GM12892 (cell line): ENCODE measurements at regions not wholly inside any gene's neighbourhood (a gene's known extent, or its start where the extent isn't known, plus 50 kb on each side); places are given as distances from the start of the nearest gene placed in this dataset.

ENCODE experiments used
- DNase-seq: peaks from one replicate; pipeline ENCODE4 v3.0.0; 2011; ENCODE audit not compliant: insufficient read length
- FAIRE-seq: peaks from 2 replicates; lab custom pipeline; 2011; peaks lifted over from hg19 to GRCh38; lab: Jason Lieb, UNC
- POLR2A ChIP-seq: IDR thresholded peaks from 2 replicates; pipeline ENCODE4 v1.6.1; 2011; ENCODE audit warnings: low read depth, low read length, control low read depth
- POLR2AphosphoS5 ChIP-seq: IDR thresholded peaks from 2 replicates; pipeline ENCODE4 v1.6.1; 2011; ENCODE audit warnings: low read depth, low read length, control low read depth
- TAF1 ChIP-seq: IDR thresholded peaks from 2 replicates; pipeline ENCODE4 v1.6.1; 2011; ENCODE audit warnings: low read depth, mild to moderate bottlenecking, control low read depth, low read length, borderline replicate concordance

DNA sequence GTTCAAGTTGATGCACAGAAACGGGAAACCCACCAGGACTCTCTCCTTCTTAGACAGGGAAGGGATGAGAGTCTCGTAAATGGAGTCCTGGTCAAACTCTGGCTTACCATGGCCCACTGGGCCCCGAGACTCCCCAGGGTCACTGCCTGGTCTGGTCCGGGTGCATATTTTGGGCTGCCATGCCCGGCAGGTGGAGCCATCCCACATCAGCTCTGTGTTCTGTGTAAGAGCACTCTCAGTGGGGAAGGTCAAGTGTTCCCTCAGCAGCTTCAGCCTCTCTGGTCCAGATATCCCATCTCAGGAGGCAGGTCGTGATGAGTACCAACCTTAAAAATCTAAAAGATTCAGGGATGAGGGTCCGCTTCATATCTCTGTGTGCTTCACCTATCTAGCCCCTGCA lies 138.8 kb downstream of the EDN3 start:
- no peak for DNase-seq
- no peak for FAIRE-seq
- TF ChIP-seq TAF1 (no peak), POLR2A (no peak), POLR2AphosphoS5 (no peak)

DNA sequence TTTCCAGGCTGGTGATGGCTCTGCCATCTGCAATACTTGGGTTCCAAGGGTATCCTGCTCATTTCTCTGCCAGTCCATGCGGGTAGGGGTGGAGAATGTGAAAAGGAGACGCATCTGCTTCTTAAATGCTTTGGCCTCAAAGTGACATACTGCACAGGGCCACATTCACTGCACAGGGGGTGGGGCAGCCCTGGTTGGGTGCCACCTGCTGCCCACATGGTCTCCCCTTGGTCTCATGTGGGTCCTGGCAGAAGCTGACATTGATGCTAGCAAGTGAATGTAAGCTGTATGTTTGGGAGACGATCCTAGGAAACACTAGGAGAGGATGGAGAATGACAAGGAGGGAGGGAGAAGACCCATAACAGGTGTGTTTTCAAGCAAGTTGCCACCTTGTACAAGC lies 140.9 kb downstream of the EDN3 start:
- TF ChIP-seq TAF1: no peak
- TF ChIP-seq POLR2AphosphoS5: no peak
- TF ChIP-seq POLR2A: no peak
- DNase-seq (no peak), FAIRE-seq (no peak)

DNA sequence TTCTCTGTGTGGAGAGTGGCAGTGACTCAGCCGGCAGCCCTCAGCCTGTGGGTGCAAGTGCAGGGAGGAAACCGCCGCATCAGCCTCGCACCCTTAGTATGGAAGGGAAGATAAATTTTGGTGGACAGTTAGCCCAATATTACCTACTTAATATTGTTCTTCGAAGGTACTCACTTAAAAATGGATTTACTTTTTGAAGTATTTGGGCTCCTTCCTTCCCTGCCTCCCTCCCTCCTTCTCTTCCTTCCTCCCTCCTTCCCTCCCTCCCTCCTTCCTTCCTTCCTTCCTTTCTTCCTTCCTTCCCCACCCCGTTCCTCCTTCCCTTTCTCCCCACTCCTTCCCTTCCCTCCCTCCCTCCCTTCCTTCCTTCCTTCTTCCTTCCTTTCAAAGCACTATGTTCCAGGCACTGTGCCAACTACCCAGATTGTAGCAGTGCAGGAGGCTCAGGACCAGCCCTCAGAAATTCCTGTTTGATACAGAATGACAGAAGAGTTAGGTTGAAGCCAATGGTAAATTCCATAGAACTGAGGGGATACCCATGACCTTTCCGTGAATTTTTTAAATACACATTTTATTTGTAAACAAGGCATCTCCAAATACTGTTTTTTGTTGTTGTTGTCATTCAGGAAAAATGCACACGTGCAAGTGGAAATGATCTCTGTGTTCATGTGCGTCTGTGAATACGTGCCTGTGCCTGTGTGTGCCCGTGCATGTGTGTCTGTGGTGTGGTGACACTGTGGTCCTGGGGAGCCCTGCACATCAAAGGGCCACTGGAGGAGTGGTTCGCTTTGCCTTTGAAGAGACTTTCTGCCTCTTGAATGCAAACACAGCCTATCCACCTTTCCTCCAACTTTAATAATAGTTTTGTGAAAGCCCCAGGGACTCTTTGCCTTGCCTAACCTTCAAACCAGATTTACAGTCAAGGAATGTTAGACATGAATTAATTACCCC lies 141.7 kb downstream of the EDN3 start:
- FAIRE-seq: no peak
- DNase-seq: no peak
- TF ChIP-seq POLR2A (no peak), TAF1 (no peak), POLR2AphosphoS5 (no peak)

DNA sequence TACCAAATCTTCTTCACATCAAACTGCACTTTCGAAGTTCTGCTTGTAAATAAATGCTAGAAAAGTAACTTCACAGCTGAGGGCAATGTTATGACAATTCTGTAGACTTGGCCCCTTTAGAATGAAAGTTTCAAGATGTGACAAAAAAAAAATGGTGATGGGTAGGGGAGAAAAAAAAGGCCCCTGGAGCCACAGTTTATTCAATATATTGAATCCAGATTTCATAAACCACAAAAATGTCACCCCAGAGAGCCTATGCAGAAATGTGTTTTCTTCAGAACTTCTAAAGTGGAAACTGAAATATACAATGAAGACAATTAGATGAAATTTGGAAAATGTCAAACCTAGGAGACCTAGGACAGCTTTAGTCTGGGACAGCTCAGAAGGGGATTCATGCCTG lies 143.1 kb downstream of the EDN3 start:
- FAIRE-seq: no peak
- DNase-seq: no peak
- TF ChIP-seq TAF1: no peak
- no peak for TF ChIP-seq POLR2AphosphoS5
- no peak for TF ChIP-seq POLR2A

DNA sequence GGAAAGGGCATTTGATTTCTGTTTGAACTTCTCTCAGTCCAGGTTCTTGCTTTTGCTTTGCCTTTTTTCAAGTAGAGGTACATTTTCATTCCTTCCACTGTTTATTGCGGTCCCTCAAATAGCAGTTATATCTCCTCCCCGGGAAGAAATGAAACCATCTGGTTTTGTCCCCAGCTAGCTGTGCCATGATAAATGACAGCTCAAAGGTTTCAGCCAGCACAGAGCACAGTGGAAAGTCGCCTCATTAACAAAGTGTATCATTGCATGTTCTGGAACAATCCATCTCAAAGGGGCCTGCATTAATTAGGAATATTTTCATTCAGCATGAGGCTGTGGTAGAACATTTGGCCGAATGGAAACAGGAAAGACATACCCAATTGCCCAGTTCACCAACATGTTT lies 146.0 kb downstream of the EDN3 start:
- TF ChIP-seq POLR2A (no peak), TAF1 (no peak)
- DNase-seq (no peak), FAIRE-seq (no peak)

DNA sequence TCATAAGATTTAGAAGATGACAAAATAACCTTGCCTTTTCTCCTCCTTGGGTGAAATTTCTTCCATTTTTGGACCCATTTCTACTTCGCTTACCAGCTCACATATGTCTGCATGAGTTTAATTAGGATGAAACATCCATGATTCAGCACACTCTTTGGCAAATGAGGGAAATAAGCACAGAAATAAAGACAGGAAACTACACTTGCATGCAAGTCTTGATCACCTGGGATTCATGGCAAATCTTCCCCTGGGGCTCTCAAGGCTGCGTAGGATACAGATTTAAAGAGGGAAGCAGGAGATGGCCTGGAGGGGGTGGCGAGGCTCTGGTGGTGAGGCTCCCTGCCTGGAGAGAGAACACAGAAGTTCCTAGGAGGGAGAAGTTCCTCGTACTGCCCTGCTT lies 147.8 kb downstream of the EDN3 start:
- FAIRE-seq (no peak), DNase-seq (no peak)
- no peak for TF ChIP-seq POLR2A
- no peak for TF ChIP-seq TAF1
- no peak for TF ChIP-seq POLR2AphosphoS5

DNA sequence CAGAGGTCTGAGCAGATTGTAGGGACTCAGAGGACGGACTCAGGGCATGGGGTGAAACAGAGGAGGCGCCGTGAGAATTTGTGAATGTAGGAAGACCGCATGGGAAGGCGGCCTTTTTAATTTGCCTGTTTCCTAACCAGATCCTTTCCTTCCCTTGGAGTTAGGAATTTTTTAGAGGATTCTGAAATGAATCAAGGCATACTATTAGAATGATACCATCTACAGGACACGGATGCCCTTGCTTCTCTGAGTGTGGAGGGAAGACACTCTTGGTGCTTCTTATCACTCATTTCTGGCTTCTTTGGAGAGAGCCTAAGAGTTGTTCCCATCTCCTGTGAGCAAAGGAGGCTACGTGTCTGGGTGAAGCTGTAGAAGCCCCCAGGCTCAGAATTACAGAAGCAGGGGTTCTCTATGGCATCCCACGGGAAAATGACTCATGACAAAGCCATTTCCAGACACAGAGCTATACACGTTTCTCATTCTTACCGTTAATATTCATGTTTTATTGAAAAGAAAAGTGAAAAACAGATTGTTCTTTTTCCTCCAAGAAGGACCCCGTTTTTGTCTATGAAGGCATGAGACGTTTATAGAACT lies 148.5 kb downstream of the EDN3 start:
- FAIRE-seq (no peak), DNase-seq (no peak)
- TF ChIP-seq POLR2AphosphoS5: no peak
- TF ChIP-seq TAF1: no peak
- no peak for TF ChIP-seq POLR2A

DNA sequence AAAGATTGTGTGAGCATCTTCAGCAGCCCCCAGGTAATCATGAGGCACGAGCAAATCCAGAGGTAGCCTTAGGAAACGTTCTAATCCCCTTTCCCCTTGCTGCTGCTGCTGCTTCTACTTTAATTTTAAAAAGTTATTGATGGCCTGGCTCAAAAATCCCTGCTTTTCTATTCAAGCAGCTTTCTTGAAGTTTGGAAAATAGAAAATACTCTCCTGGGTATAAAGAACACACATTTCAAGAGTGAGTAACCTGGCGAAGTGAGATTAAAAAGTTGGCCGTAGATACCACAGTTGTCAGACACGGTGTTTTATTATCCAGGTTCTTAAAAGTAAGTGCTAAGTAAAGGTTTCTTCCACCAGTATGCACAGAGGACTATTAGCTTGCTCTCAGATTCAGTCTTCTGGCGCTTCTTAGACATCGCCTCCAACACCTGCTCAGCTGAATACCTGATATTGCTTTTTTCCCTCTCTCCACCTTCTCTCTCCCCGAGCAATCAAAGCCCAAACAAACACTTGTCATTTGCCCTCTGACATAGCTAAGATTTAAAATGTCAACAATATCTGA lies 150.7 kb downstream of the EDN3 start:
- FAIRE-seq (no peak), DNase-seq (no peak)
- TF ChIP-seq TAF1 (no peak), POLR2AphosphoS5 (no peak), POLR2A (no peak)

DNA sequence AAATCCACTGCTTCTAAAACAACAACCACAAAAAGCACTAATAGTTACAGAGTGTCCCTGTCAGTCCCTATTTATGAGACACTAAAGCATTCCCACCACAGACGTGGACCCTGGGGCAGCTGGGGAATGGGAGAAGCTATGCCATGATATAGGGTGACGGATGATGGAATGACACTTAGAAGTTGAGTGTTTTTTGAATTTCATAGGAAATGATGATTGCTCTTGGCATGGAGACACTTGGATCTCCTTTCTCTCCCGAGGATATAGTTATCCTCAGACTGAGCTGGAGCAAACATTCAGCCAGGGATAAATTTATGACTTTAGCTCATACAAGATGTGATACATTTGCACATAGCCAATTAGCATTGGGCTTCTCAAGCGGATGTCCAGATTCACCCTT lies 151.2 kb downstream of the EDN3 start:
- FAIRE-seq: no peak
- no peak for TF ChIP-seq POLR2A
- TF ChIP-seq TAF1: no peak
- no peak for TF ChIP-seq POLR2AphosphoS5

DNA sequence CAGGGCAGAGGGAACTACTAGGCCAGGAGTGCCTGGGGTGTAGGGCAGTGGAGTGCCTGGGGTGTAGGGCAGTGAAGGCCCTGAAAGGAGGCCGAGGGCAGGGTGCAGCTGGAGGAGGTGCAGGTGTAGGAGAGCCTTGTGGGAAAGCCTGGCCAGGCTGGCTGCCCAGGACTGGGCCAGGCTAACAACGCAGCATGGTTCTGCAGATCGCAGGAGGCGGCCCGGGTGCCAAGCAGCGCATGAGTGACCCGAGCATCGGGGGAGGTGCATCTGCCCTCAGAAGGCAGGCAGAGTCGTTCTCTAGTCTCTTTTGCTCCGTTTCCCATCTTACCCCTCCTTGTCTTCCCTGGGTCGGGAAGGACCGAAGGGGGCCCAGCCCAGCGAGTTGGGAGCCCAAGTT lies 151.5 kb upstream of the PHACTR3 start:
- no peak for DNase-seq
- TF ChIP-seq POLR2A: no peak
- no peak for TF ChIP-seq POLR2AphosphoS5
- TF ChIP-seq TAF1: no peak
- no peak for FAIRE-seq

More for the DNA sequence above, 151.2 kb downstream of the EDN3 start:
- no peak for DNase-seq

DNA sequence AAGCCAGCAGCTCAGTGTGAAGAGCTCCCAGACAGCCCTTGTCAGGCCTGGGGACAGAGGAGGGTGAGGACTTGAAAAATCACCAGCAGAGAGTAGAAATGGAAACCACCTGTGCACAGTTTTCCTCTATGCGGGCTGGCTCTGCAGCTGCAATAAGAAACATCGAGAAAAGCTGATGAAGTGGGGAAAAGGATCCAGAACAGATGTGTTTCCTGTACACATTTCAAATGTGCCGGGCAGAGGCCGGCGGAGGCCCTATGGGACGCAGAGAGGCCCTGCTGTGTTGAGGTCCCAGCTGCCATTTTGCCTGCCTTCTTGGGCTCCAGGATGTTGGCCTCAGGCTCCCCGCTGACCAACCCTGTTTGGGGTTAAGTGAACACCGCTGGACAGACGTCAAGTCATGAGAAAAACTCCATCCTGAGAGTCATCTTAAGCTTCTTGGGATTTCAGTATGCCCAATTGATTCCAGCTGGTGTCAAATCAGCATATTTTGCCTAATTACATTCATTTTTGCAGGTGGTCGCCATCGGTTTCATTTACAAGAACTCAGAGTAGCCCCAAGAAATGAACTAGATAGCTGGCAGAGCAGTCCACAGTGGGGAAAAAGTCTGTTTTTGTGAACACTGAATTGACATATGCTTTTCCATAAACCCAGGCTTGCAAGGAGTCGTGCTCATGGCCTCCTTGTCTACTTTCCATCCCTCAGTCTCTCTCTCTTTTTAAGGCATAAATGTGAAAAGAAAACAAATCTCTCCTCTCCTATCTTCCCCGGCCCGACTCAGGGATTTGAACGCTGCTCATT lies 150.4 kb upstream of the PHACTR3 start:
- no peak for FAIRE-seq
- no peak for TF ChIP-seq POLR2AphosphoS5
- TF ChIP-seq POLR2A: no peak
- no peak for TF ChIP-seq TAF1

More for the DNA sequence above, 150.4 kb upstream of the PHACTR3 start:
- no peak for DNase-seq
